Kidney tubule cell (primary cell): ENCODE measurements at regions not wholly inside any gene's neighbourhood (a gene's known extent, or its start where the extent isn't known, plus 50 kb on each side); places are given as distances from the start of the nearest gene placed in this dataset.

ENCODE experiments used
- DNase-seq: peaks from one replicate; pipeline ENCODE4 v3.0.0-alpha.2; 2018; ENCODE audit warnings: low spot score

DNA sequence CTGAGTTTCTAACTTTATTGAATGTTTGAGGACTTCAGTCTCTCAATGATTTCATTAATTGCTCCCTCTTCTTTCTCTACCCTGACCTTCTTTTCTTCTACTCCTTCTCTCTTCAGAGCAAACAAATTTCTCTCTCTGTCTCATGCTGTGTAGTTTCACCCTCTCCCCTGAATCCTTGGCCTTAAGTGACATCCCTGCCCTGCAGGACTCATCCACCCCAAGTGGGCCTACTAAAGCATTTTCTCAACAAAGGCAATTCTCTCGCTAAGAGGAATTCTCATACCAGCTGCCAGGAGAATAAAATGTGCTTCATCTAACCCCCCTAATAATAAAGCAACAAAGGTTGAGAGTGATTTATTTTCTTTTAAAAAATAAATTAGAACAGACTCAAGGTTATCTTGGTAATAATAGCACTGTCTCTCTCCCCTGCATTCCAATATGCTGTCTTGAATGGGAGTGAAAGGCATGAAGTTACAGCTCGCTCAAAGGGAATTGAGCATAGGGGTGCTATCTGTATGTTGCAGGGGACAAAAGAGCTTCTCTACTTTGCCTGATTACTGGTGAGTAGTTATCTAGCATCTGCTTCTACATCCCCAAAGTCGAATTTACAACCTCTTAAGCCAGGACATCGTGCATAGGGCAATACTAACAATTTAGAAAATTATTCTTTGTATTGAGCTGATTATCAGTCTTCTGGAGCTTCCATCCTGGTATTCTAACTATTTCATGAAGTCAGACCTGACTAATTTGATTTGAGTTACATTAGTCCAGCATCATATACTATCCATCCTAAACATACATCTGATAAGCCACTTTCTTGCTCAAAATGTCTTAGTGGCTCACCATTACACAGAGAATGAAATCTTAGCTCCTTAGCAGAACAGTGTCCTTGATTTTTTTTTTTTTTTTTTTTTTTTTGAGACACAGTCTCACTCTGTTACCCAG lies 76.9 kb upstream of the DNAJC19 start:
- DNase-seq = no peak

DNA sequence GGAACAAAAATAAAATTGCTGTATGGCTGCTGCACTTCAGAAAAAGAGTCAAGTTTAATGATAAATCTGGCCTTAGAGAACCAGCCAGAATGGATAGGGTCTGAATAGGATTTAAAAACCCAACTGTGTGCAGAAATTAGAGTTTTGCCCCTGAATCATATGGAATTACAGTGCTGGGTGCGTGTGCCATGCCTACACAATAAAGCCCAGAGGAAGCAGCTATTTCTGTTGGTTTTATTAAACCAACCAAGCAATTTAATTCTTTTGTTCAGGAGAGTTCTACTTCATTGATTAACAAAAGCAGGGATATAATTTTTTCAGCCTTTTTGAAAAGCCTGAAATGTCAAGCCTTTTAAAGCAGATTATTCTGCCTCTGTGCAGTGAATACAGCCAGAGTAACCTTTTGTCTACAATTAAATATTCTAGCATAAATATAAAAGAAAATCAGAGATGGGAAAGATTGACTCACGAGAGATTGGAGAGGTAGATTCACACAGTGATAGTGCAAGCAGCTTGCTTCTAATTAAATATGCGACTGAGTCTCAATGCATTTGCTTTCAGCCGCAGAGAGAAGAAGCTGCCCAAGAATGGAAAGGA lies 66.7 kb upstream of the DNAJC19 start:
- no peak for DNase-seq

DNA sequence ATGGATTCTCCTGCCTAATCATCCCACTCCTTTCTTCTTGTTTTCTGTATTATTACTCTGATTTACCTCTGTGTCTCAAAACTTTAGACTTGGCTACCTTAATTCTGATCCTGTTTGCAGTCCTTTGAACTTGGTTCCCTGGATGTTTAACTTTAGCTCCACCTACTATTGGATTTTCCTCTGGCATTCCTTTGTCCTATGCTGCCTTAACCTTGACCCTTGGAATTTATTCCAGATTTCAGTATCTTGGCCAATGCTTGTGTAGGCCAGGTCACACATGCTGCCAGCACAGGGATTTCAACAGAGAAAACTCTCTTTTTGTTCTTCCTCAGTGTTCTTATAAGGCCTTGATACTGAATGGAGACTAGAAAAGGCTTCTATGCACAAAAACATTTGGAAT lies 65.0 kb upstream of the DNAJC19 start:
- no peak for DNase-seq

DNA sequence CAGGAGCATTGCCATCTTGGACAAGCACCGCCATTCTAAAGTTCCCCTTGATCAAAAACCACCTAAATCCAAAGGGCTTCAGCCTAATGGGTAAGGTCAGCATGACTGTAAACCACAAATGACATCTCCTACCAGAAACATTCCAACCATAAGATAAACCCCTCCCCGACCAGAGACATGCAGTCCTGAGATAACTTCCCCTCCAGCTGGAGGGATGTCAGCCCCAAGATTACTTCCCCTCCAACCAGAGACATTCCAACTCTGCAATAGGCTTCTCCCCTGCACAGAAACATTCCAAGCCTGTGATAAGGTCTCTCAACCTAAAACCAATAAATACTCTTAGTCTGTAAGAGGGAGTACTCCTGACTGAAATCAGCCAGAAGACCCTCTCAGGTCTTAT lies 62.7 kb upstream of the DNAJC19 start:
- no peak for DNase-seq

DNA sequence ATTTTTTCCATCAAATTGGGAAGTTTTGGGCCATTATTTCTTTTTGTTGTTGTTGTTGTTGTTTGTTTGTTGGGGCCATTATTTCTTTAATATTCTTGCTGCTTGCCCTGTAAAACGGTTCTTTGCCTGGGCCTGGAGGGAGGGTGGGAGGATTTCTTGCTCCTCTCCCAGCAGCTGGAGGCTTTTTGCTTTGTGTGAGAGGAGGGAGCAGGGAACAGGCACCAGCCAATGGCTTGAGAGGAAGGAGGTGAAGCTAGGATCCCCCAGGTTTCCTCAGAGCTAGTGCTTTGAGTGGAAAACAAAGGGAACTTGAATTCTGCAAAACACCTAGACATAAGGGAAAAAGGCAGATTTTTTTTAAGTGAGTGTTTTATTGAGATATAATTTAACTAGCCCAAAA lies 61.2 kb upstream of the DNAJC19 start:
- DNase-seq = no peak

DNA sequence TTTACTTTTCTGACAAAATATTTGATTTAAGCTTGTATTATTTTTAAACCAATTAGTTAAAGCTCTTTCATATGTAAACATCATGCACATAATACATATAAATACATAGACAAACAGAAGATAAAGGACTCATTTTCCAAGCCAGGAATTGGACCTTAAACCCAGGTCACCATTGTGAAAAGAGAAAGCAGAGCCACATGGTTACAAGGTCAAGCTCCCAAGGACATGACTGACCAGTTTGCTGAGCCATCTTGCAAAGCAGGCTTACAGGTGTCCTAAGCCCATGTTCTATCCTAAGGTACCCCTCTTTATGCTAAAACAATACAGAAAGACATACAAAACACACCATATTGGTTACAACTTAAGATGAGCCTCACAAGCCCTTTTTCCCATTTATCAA lies 50.5 kb upstream of the DNAJC19 start:
- no peak for DNase-seq
